Panc1 (cell line): ENCODE measurements at regions not wholly inside any gene's neighbourhood (a gene's known extent, or its start where the extent isn't known, plus 50 kb on each side); places are given as distances from the start of the nearest gene placed in this dataset.

ENCODE experiments used
- CTCF ChIP-seq: fragments of 450-650 bp; IDR thresholded peaks from 2 replicates; pipeline ENCODE4 v1.5.1; 2017; ENCODE audit warnings: mild to moderate bottlenecking
- POLR2AphosphoS5 ChIP-seq: IDR thresholded peaks from 2 replicates; pipeline ENCODE4 v1.6.1; 2012; ENCODE audit warnings: mild to moderate bottlenecking, low read depth, low read length, moderate library complexity
- REST ChIP-seq, 2 experiments: IDR thresholded peaks; 2 replicates each; pipeline ENCODE4 v1.6.1; 2011 to 2012; ENCODE audit warnings: low read depth in 2 of 2, control low read depth in 1 of 2, low read length in 1 of 2, mild to moderate bottlenecking in 1 of 2, moderate library complexity in 1 of 2; ENCODE audit not compliant: insufficient read depth in 1 of 2

GRCh38 chr15:61736790-61737189 lies 323.5 kb downstream of the VPS13C start:
- TF ChIP-seq CTCF (no peak), REST (IDR thresholded peaks at IDR 0.05; ENCODE audit: insufficient read depth in 1 of 2, low read depth in 2 of 2, low read length in 1 of 2) (no peak), POLR2AphosphoS5 (no peak)
